GM12872 (cell line): ENCODE measurements at regions not wholly inside any gene's neighbourhood (a gene's known extent, or its start where the extent isn't known, plus 50 kb on each side); places are given as distances from the start of the nearest gene placed in this dataset.

ENCODE experiments used
- CTCF ChIP-seq: IDR thresholded peaks from 3 replicates; pipeline ENCODE4 v1.5.1; 2011; ENCODE audit warnings: low read depth, mild to moderate bottlenecking, low read length, moderate library complexity; ENCODE audit not compliant: insufficient read depth

DNA sequence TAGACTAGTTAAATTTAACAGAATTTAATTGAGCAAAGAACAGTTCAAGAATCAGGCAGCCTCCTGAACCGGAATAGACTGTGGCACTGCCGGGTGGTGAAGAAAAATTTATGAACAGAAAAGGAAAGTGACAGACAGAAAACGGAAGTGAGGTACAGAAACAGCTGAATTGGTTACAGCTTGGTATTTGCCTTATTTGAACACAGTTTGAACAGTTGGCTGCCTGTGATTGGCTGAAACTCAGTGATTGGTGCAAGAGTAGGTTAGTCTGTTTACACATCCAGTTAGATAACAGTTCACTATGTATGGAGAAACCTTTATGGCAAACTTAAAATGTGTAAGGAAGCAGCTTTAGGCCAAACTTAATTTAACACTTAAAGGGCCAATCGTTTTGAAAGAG lies 116.0 kb upstream of the CITED2 start:
- TF ChIP-seq CTCF = no peak

GRCh38 chr6:139486476-139486799 lies 112.0 kb upstream of the CITED2 start:
- no peak for TF ChIP-seq CTCF

- TF ChIP-seq CTCF = no peak
These were observed 111.5 kb upstream of the CITED2 start for GRCh38 chr6:139485742-139486475.

GRCh38 chr6:139485185-139485584 lies 110.7 kb upstream of the CITED2 start:
- TF ChIP-seq CTCF = no peak

- TF ChIP-seq CTCF = no peak
These were observed 108.6 kb upstream of the CITED2 start for GRCh38 chr6:139483079-139483478.

GRCh38 chr6:139482287-139482686 lies 107.8 kb upstream of the CITED2 start:
- no peak for TF ChIP-seq CTCF

- TF ChIP-seq CTCF = no peak
These were observed 106.1 kb upstream of the CITED2 start for GRCh38 chr6:139480356-139481165.
